ENCODE measurements at regions not wholly inside any gene's neighbourhood (a gene's known extent, or its start where the extent isn't known, plus 50 kb on each side); places are given as distances from the start of the nearest gene placed in this dataset.

DNA sequence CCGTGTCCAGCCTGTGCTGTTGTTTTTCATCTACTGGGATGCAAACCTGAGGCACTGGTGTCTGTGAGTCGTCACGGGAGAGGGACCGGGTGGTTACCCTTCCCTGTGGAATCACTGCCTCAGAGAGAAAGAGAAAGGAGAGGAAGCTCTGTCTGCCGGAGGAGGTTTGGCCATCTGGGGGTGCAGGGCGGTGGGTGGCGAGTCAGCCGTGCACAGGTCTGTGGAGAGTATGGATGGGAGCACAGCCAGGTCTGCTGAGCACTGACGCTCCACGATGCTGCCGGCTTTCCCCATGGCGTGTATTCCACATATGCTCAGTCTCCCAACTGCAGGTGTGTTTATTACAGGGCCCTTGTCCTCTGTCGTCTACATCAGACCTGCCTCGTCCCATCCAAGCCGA lies 395.2 kb upstream of the IRX4 start (continued):
- TF ChIP-seq GABPA (IDR thresholded peaks at IDR 0.05; ENCODE audit: borderline replicate concordance, insufficient read depth, low read length), result no peak
- TF ChIP-seq, protein P1, sequence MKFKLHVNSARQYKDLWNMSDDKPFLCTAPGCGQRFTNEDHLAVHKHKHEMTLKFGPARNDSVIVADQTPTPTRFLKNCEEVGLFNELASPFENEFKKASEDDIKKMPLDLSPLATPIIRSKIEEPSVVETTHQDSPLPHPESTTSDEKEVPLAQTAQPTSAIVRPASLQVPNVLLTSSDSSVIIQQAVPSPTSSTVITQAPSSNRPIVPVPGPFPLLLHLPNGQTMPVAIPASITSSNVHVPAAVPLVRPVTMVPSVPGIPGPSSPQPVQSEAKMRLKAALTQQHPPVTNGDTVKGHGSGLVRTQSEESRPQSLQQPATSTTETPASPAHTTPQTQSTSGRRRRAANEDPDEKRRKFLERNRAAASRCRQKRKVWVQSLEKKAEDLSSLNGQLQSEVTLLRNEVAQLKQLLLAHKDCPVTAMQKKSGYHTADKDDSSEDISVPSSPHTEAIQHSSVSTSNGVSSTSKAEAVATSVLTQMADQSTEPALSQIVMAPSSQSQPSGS (IDR thresholded peaks at IDR 0.05; ENCODE audit: low read length), result no peak
- TF ChIP-seq CREB1 (IDR thresholded peaks at IDR 0.05), result no peak
- TF ChIP-seq SUZ12 (IDR thresholded peaks at IDR 0.05; ENCODE audit: low read length), result no peak

Data from H1 (cell line).